ENCODE measurements at regions not wholly inside any gene's neighbourhood (a gene's known extent, or its start where the extent isn't known, plus 50 kb on each side); places are given as distances from the start of the nearest gene placed in this dataset.

- Histone ChIP-seq H3K36me3 (ENCODE audit: control insufficient read depth in 2 of 2, extremely low read depth in 1 of 2, insufficient read depth in 2 of 2, low read length in 2 of 2) (no peaks in the 10 kb centered on the region), H3K27me3 (ENCODE audit: control insufficient read depth in 2 of 2, insufficient read depth in 2 of 2, low read length in 2 of 2) (peaks cover 3 to 5% of the 10 kb centered on the region in 2 experiments), H2AFZ (ENCODE audit: low read depth, low read length) (no peak overlapping the region), H3K4me2 (ENCODE audit: insufficient read depth, low read length) (no peak overlapping the region), H3K27ac (ENCODE audit: insufficient read depth, low read depth, low read length) (no peak overlapping the region), H3K9me3 (replicated peaks; ENCODE audit: control insufficient read depth, insufficient read depth, low read length) (no peaks in the 10 kb centered on the region), H3K79me2 (ENCODE audit: control insufficient read depth, insufficient read depth, low read length) (no peaks in the 10 kb centered on the region), H3K9me1 (replicated peaks; ENCODE audit: control insufficient read depth, extremely low read depth, insufficient read depth, low read length) (no peaks in the 10 kb centered on the region), H3K4me3 (replicated peaks in 1 of 3; ENCODE audit: insufficient read depth in 1 of 3, low read depth in 1 of 3, low read length in 3 of 3) (no peak overlapping the region), H3K9ac (replicated peaks; ENCODE audit: extremely low read depth, insufficient read depth, low read length) (no peak overlapping the region), H4K20me1 (replicated peaks; ENCODE audit: control insufficient read depth, extremely low read depth, insufficient read depth, low read length) (no peaks in the 10 kb centered on the region), H3K4me1 (ENCODE audit: control insufficient read depth, extremely low read depth, insufficient read depth, low read length) (no peaks in the 10 kb centered on the region)
- BruUV-seq (replicated peaks) = no TSS peak
- no peak for DNase-seq (ENCODE audit: low read depth, low spot score)
- dilution Hi-C loops (cut with MboI; ENCODE audit: extremely low pct_ligation_motif_present, low sequenced_read_pairs) (no loop called here), intact Hi-C loops (cut with micrococcal nuclease) (no loop called here)
- ChIA-PET CTCF (no interaction called here), POLR2A (no interaction called here)
- no peak for FAIRE-seq
- TF ChIP-seq MAX (IDR thresholded peaks at IDR 0.05; ENCODE audit: insufficient read depth, insufficient read length) (no peak), MYC (IDR thresholded peaks at IDR 0.05; ENCODE audit: low read depth, low read length) (no peak)
Observed at GRCh38 chr3:124210899-124211298, 219.0 kb upstream of the ROPN1 start.

GRCh38 chr3:124213641-124214040 is 221.7 kb upstream of the ROPN1 start:
- BruUV-seq (replicated peaks) = no TSS peak
- POLR2A ChIA-PET = no interaction called here

More at GRCh38 chr3:124213641-124214040, 221.7 kb upstream of the ROPN1 start:
- intact Hi-C loops (cut with micrococcal nuclease) (no loop called here), dilution Hi-C loops (cut with MboI; ENCODE audit: extremely low pct_ligation_motif_present, low sequenced_read_pairs) (no loop called here)
- no peak overlapping the region for H3K4me2 ChIP-seq (ENCODE audit: insufficient read depth, low read length)
- CTCF ChIA-PET = interaction anchor here (0.9 kb wide), 1 partner anchor 33 kb away, joined by 3 read pairs; no protein-coding TSS in a partner anchor
- H3K27me3 ChIP-seq (ENCODE audit: control insufficient read depth in 2 of 2, insufficient read depth in 2 of 2, low read length in 2 of 2) = peaks cover 3 to 4% of the 10 kb centered on the region in 2 experiments
- no peaks in the 10 kb centered on the region for H3K9me3 ChIP-seq (replicated peaks; ENCODE audit: control insufficient read depth, insufficient read depth, low read length)
- H3K4me3 ChIP-seq (replicated peaks in 1 of 3; ENCODE audit: insufficient read depth in 1 of 3, low read depth in 1 of 3, low read length in 3 of 3) = no peak overlapping the region
- H2AFZ ChIP-seq (ENCODE audit: low read depth, low read length) = no peak overlapping the region
- no peak overlapping the region for H3K9ac ChIP-seq (replicated peaks; ENCODE audit: extremely low read depth, insufficient read depth, low read length)
- TF ChIP-seq EZH2 (IDR thresholded peaks at IDR 0.05; ENCODE audit: borderline replicate concordance, low read depth, low read length, severe bottlenecking) = no peak
- no peak for TF ChIP-seq JUN (IDR thresholded peaks at IDR 0.05; ENCODE audit: borderline replicate concordance, insufficient read depth, insufficient read length, low read depth)
- TF ChIP-seq MAX (IDR thresholded peaks at IDR 0.05; ENCODE audit: insufficient read depth, insufficient read length) = no peak
- TF ChIP-seq MYC (IDR thresholded peaks at IDR 0.05; ENCODE audit: low read depth, low read length) = no peak
- TF ChIP-seq FOS (IDR thresholded peaks at IDR 0.05; ENCODE audit: borderline replicate concordance, insufficient read depth, low read length) = no peak
- TF ChIP-seq POLR2A (IDR thresholded peaks at IDR 0.05; ENCODE audit: low read depth, low read length) = no peak
- no peaks in the 10 kb centered on the region for H3K4me1 ChIP-seq (ENCODE audit: control insufficient read depth, extremely low read depth, insufficient read depth, low read length)
- no peak for FAIRE-seq
- H3K36me3 ChIP-seq (ENCODE audit: control insufficient read depth in 2 of 2, extremely low read depth in 1 of 2, insufficient read depth in 2 of 2, low read length in 2 of 2) = no peaks in the 10 kb centered on the region
- H3K9me1 ChIP-seq (replicated peaks; ENCODE audit: control insufficient read depth, extremely low read depth, insufficient read depth, low read length) = no peaks in the 10 kb centered on the region
- no peak overlapping the region for H3K27ac ChIP-seq (ENCODE audit: insufficient read depth, low read depth, low read length)
- H4K20me1 ChIP-seq (replicated peaks; ENCODE audit: control insufficient read depth, extremely low read depth, insufficient read depth, low read length) = no peaks in the 10 kb centered on the region
- no peaks in the 10 kb centered on the region for H3K79me2 ChIP-seq (ENCODE audit: control insufficient read depth, insufficient read depth, low read length)
- no peak for DNase-seq (ENCODE audit: low read depth, low spot score)
